GM12878 (cell line): ENCODE measurements at regions not wholly inside any gene's neighbourhood (a gene's known extent, or its start where the extent isn't known, plus 50 kb on each side); places are given as distances from the start of the nearest gene placed in this dataset.

Experiments used
- ATAC-seq: fragments of 200-7000 bp; cut with Tn5 transposase; 3 replicates; pipeline ENCODE4 v1.9.1; 2020; ENCODE audit warnings: mild to moderate bottlenecking, moderate library complexity
- BruUV-seq: library from RNA; stranded (reverse); fragments of 400-500 nt; replicated peaks from 2 replicates; lab custom pipeline; 2021; lab: Mats Ljungman, UMichigan
- CTCF ChIA-PET: fragments of 300-600 bp; sonication (Branson Sonifier 250); formaldehyde crosslinking; extraction: SDS; loops from one replicate; lab custom pipeline; 2021; ENCODE audit warnings: inconsistent platforms; lab: Yijun Ruan, JAX
- POLR2A ChIA-PET: fragments of 350-600 bp; formaldehyde crosslinking; extraction: SDS; loops from one replicate; lab custom pipeline; 2021; ENCODE audit warnings: inconsistent platforms; lab: Charles Lee
- RAD21 ChIA-PET: fragments of 300-600 bp; sonication (Branson Sonifier 250); formaldehyde crosslinking; loops from one replicate; lab custom pipeline; 2023; ENCODE audit warnings: antibody characterized with exemption; ENCODE audit not compliant: unreplicated experiment; lab: Charles Lee
- SMC1A ChIA-PET: fragments of 300-600 bp; sonication (Branson Sonifier 250); formaldehyde crosslinking; loops from one replicate; lab custom pipeline; 2023; ENCODE audit not compliant: unreplicated experiment, uncharacterized antibody; lab: Charles Lee
- DNase-seq: peaks from one replicate; pipeline ENCODE4 v3.0.0-alpha.2; 2011; ENCODE audit warnings: low read depth, low spot score
- FAIRE-seq: peaks from 3 replicates; lab custom pipeline; 2011; peaks lifted over from hg19 to GRCh38; lab: Jason Lieb, UNC
- H2AFZ ChIP-seq: 2 replicates; pipeline ENCODE4 v1.6.0; 2011; ENCODE audit warnings: low read depth, low read length, control low read depth; ENCODE audit not compliant: control insufficient read depth
- H3K27ac ChIP-seq: 2 replicates; pipeline ENCODE4 v1.5.1; 2011; ENCODE audit warnings: control low read depth; ENCODE audit not compliant: control insufficient read depth, insufficient read depth
- H3K27me3 ChIP-seq, 2 experiments: replicated peaks in 1 of 2; 2 replicates each; pipeline versions ENCODE4 v1.6.0 to v1.6.1; 2011; ENCODE audit warnings: low read length in 1 of 2; ENCODE audit not compliant: control insufficient read depth in 2 of 2, insufficient read depth in 2 of 2
- H3K36me3 ChIP-seq, 2 experiments: 2 replicates each; pipeline ENCODE4 v1.5.1; 2011; ENCODE audit warnings: low read length in 1 of 2; ENCODE audit not compliant: control insufficient read depth in 2 of 2, insufficient read depth in 2 of 2
- H3K4me1 ChIP-seq: 2 replicates; pipeline ENCODE4 v1.6.1; 2011; ENCODE audit warnings: mild to moderate bottlenecking, low read length, moderate library complexity, mixed read lengths; ENCODE audit not compliant: control insufficient read depth, insufficient read depth
- H3K4me2 ChIP-seq: 2 replicates; pipeline ENCODE4 v1.6.0; 2011; ENCODE audit warnings: control low read depth; ENCODE audit not compliant: control insufficient read depth, insufficient read depth
- H3K4me3 ChIP-seq: fragments of 200-600 bp; sonication (generic); 2 replicates; pipeline ENCODE4 v1.5.1; 2016
- H3K79me2 ChIP-seq: 2 replicates; pipeline ENCODE4 v1.6.0; 2011; ENCODE audit warnings: low read length; ENCODE audit not compliant: control insufficient read depth, insufficient read depth
- H3K9ac ChIP-seq: 2 replicates; pipeline ENCODE4 v1.8.0; 2011; ENCODE audit warnings: low read length, control low read depth, mixed read lengths; ENCODE audit not compliant: control insufficient read depth, insufficient read depth
- H3K9me3 ChIP-seq: replicated peaks from 3 replicates; pipeline ENCODE4 v1.5.1; 2011; ENCODE audit warnings: mild to moderate bottlenecking, low read length; ENCODE audit not compliant: control insufficient read depth, insufficient read depth
- H4K20me1 ChIP-seq: 2 replicates; pipeline ENCODE4 v1.6.0; 2011; ENCODE audit not compliant: control insufficient read depth, insufficient read depth
- BACH1 ChIP-seq: fragments of 450-650 bp; IDR thresholded peaks from 2 replicates; pipeline ENCODE4 v1.6.1; 2017; ENCODE audit warnings: mild to moderate bottlenecking, borderline replicate concordance
- BRCA1 ChIP-seq: IDR thresholded peaks from 2 replicates; pipeline ENCODE4 v1.6.1; 2011; ENCODE audit warnings: low read depth, low read length, improper control_type of control experiment
- CREM ChIP-seq: IDR thresholded peaks from 2 replicates; pipeline ENCODE4 v1.6.1; 2014; ENCODE audit warnings: antibody characterized with exemption, low read depth
- E2F4 ChIP-seq: IDR thresholded peaks from 2 replicates; pipeline ENCODE4 v1.6.1; 2012; ENCODE audit warnings: low read depth, low read length, improper control_type of control experiment
- EED ChIP-seq: sonication (generic); IDR thresholded peaks from 2 replicates; pipeline ENCODE4 v1.6.1; 2016; ENCODE audit warnings: antibody characterized with exemption, low read depth
- EGR1 ChIP-seq, 2 experiments: IDR thresholded peaks; 1 replicate in 1 of 2; 2 replicates in 1 of 2; pipeline ENCODE4 v1.6.1; 2011 to 2012; ENCODE audit warnings: low read depth in 2 of 2, low read length in 2 of 2, borderline replicate concordance in 1 of 2, mild to moderate bottlenecking in 1 of 2, moderate library complexity in 1 of 2
- KAT2A ChIP-seq: conservative IDR thresholded peaks from 2 replicates; pipeline ENCODE4 v1.6.1; 2011; ENCODE audit warnings: low read depth, low read length; ENCODE audit not compliant: control insufficient read depth
- NBN ChIP-seq: fragments of 450-650 bp; IDR thresholded peaks from 2 replicates; pipeline ENCODE4 v1.6.1; 2016
- NRF1 ChIP-seq: conservative IDR thresholded peaks from 2 replicates; pipeline ENCODE4 v1.6.1; 2011; ENCODE audit warnings: mild to moderate bottlenecking, low read depth, low read length, improper control_type of control experiment
- POLR2A ChIP-seq: IDR thresholded peaks from 2 replicates; pipeline ENCODE4 v1.6.1; 2011; ENCODE audit warnings: low read depth, mild to moderate bottlenecking, low read length
- RAD21 ChIP-seq: IDR thresholded peaks from 2 replicates; pipeline ENCODE4 v1.6.1; 2011; ENCODE audit warnings: mild to moderate bottlenecking, low read depth, low read length, moderate library complexity; ENCODE audit not compliant: insufficient read depth
- RCOR1 ChIP-seq: conservative IDR thresholded peaks from 2 replicates; pipeline ENCODE4 v1.6.1; 2012; ENCODE audit warnings: low read depth, low read length, improper control_type of control experiment
- RFX5 ChIP-seq: IDR thresholded peaks from 2 replicates; pipeline ENCODE4 v1.6.1; 2011; ENCODE audit warnings: low read depth, low read length, improper control_type of control experiment
- USF1 ChIP-seq: IDR thresholded peaks from 2 replicates; pipeline ENCODE4 v1.6.1; 2011; ENCODE audit warnings: borderline replicate concordance, low read depth, mild to moderate bottlenecking, moderate library complexity, mixed read lengths, low read length; ENCODE audit not compliant: insufficient read depth; ENCODE audit errors: extremely low read length
- ZBED1 ChIP-seq: IDR thresholded peaks from 2 replicates; pipeline ENCODE4 v1.6.1; 2016; ENCODE audit warnings: borderline replicate concordance
- ZNF384 ChIP-seq: IDR thresholded peaks from 2 replicates; pipeline ENCODE4 v1.6.1; 2012; ENCODE audit warnings: low read depth, mild to moderate bottlenecking, low read length, improper control_type of control experiment, borderline replicate concordance
- ZNF622 ChIP-seq: fragments of 450-650 bp; IDR thresholded peaks from 2 replicates; pipeline ENCODE4 v1.6.1; 2017; ENCODE audit warnings: mild to moderate bottlenecking, inconsistent platforms
- WGBS: methylation state at CpG from one replicate; pipeline ENCODE4 v1.1.6; 2016; ENCODE audit warnings: low lambda C conversion rate; ENCODE audit not compliant: insufficient replicate concordance, insufficient coverage; ENCODE audit errors: missing lambda C conversion rate; 5-methylcytosine and 5-hydroxymethylcytosine counted together
- in situ Hi-C: fragments of 300-500 bp; cut with MboI; formaldehyde crosslinking; loops from 9 replicates; pipeline ENCODE4 v1.14.3; 2018; ENCODE audit warnings: mixed read lengths
- intact Hi-C: fragments of 100-400 bp; cut with micrococcal nuclease; formaldehyde crosslinking; loops from one replicate; pipeline ENCODE4 v1.14.2; 2022; ENCODE audit not compliant: unreplicated experiment

- WGBS = 56% methylated on average over 10 of the region's 10 CpGs
- FAIRE-seq (no peak), DNase-seq (no peak), ATAC-seq (no peak)
- peaks cover 3% of the 10 kb centered on the region; the same call in 1 of the 3 replicates for H3K9me3 ChIP-seq
- H2AFZ ChIP-seq = no peak overlapping the region
- no peaks in the 10 kb centered on the region for H3K79me2 ChIP-seq
- no peak overlapping the region for H3K27ac ChIP-seq
- ChIA-PET CTCF (interaction anchor here (1.1 kb wide), 2 partner anchors 50 to 518 kb away, joined by 3 to 4 read pairs; no protein-coding TSS in a partner anchor), POLR2A (interaction anchor here (1.0 kb wide), 1 partner anchor 31 kb away, joined by 3 read pairs; no protein-coding TSS in a partner anchor)
- in situ Hi-C loops = no loop called here
- peaks cover 4% of the 10 kb centered on the region; the same call in 1 of the 2 replicates for H3K4me1 ChIP-seq
- H3K4me2 ChIP-seq = no peak overlapping the region
- BruUV-seq = no TSS peak
- TF ChIP-seq EGR1 (IDR thresholded peaks at IDR 0.05; ENCODE audit: borderline replicate concordance in 1 of 2, low read depth in 2 of 2, low read length in 2 of 2) (no peak), BRCA1 (no peak), E2F4 (no peak), EED (no peak), RAD21 (no peak), BACH1 (no peak), ZBED1 (no peak), CREM (no peak), KAT2A (no peak), POLR2A (no peak), NRF1 (no peak), ZNF622 (no peak), ZNF384 (no peak), NBN (no peak), RFX5 (no peak), RCOR1 (no peak), USF1 (no peak)
- TF ChIP-seq, all 136 proteins: peak for 0
- ChIA-PET SMC1A (interaction anchor here (0.7 to 11.5 kb wide), 20 partner anchors 9 to 560 kb away, joined by 3 to 94 read pairs (median 4); no protein-coding TSS in a partner anchor), RAD21 (interaction anchor here (0.7 to 2.2 kb wide), 5 partner anchors 19 to 294 kb away, joined by 3 to 9 read pairs (median 4); no protein-coding TSS in a partner anchor)
- Histone ChIP-seq H3K36me3 (no peaks in the 10 kb centered on the region), H3K9ac (no peak overlapping the region), H4K20me1 (no peaks in the 10 kb centered on the region), H3K27me3 (no peaks in the 10 kb centered on the region), H3K4me3 (no peak overlapping the region)
- intact Hi-C loops = loop anchor here (5.0 to 10.0 kb wide), 8 partner anchors 54 to 963 kb away; partner anchors contain the start of gene ID2
Observed at GRCh38 chr2:7721413-7721995, 804.3 kb downstream of the RNF144A start.
